PC-3 (cell line): ENCODE measurements at regions not wholly inside any gene's neighbourhood (a gene's known extent, or its start where the extent isn't known, plus 50 kb on each side); places are given as distances from the start of the nearest gene placed in this dataset.
"Not testable (repeated sequence)": the region's sequence is repeated elsewhere in the genome, so short reads cannot be mapped to it uniquely, and the experiment has no call there.

Experiments
- ATAC-seq: fragments of 200-7000 bp; cut with Tn5 transposase; 2 replicates; pipeline ENCODE4 v1.9.1; 2020; ENCODE audit warnings: mild to moderate bottlenecking, moderate library complexity
- BruUV-seq: library from RNA; stranded (reverse); fragments of 400-500 nt; replicated peaks from 2 replicates; lab custom pipeline; 2021; lab: Mats Ljungman, UMichigan
- CTCF ChIA-PET: fragments of 300-600 bp; sonication (Branson Sonifier 250); formaldehyde crosslinking; loops from one replicate; lab custom pipeline; 2022; ENCODE audit warnings: antibody characterized with exemption; lab: Charles Lee
- POLR2A ChIA-PET: fragments of 300-600 bp; sonication (Branson Sonifier 250); formaldehyde crosslinking; loops from one replicate; lab custom pipeline; 2022; ENCODE audit warnings: antibody characterized with exemption; ENCODE audit not compliant: unreplicated experiment; lab: Charles Lee
- DNase-seq: peaks from one replicate; pipeline ENCODE4 v3.0.0-alpha.2; 2015
- H2AFZ ChIP-seq: fragments of 300-600 bp; sonication (generic); 2 replicates; pipeline ENCODE4 v1.6.0; 2016; ENCODE audit warnings: antibody characterized with exemption, low read length
- H3F3A ChIP-seq: fragments of 300-600 bp; sonication (generic); one replicate; pipeline ENCODE4 v1.6.0; 2017; ENCODE audit warnings: antibody characterized with exemption, low read length, control low read depth, mild to moderate bottlenecking; ENCODE audit not compliant: unreplicated experiment
- H3K27ac ChIP-seq: fragments of 300-600 bp; sonication (generic); 2 replicates; pipeline ENCODE4 v1.5.1; 2016; ENCODE audit warnings: mild to moderate bottlenecking, low read length
- H3K27me3 ChIP-seq: fragments of 300-600 bp; sonication (generic); 2 replicates; pipeline ENCODE4 v1.6.1; 2016; ENCODE audit warnings: low read length, mixed read lengths
- H3K36me3 ChIP-seq: fragments of 300-600 bp; sonication (generic); 2 replicates; pipeline ENCODE4 v1.6.1; 2016; ENCODE audit warnings: low read depth, mixed run types, low read length, mixed read lengths
- H3K4me1 ChIP-seq: fragments of 300-600 bp; sonication (generic); 2 replicates; pipeline ENCODE4 v1.5.1; 2016; ENCODE audit warnings: low read length; ENCODE audit not compliant: insufficient read depth
- H3K4me2 ChIP-seq: fragments of 300-600 bp; sonication (generic); 2 replicates; pipeline ENCODE4 v1.6.0; 2016; ENCODE audit warnings: low read length
- H3K4me3 ChIP-seq: fragments of 300-600 bp; sonication (generic); 2 replicates; pipeline ENCODE4 v1.5.1; 2016; ENCODE audit warnings: mild to moderate bottlenecking, low read length, mixed read lengths
- H3K79me2 ChIP-seq: fragments of 300-600 bp; sonication (generic); 2 replicates; pipeline ENCODE4 v1.6.1; 2017; ENCODE audit warnings: low read length, mixed read lengths
- H3K9ac ChIP-seq: fragments of 300-600 bp; sonication (generic); 2 replicates; pipeline ENCODE4 v1.6.0; 2016; ENCODE audit warnings: mild to moderate bottlenecking, low read length
- H3K9me2 ChIP-seq: fragments of 300-600 bp; sonication (generic); replicated peaks from 2 replicates; pipeline ENCODE4 v1.6.1; 2016; ENCODE audit warnings: mixed run types, low read length, mixed read lengths
- H3K9me3 ChIP-seq: fragments of 300-600 bp; sonication (generic); 2 replicates; pipeline ENCODE4 v1.6.1; 2016; ENCODE audit warnings: low read length, mixed read lengths
- H4K20me1 ChIP-seq: fragments of 300-600 bp; sonication (generic); 2 replicates; pipeline ENCODE4 v1.6.1; 2016; ENCODE audit warnings: low read length, mixed read lengths
- EZH2 ChIP-seq: fragments of 300-600 bp; sonication (generic); IDR thresholded peaks from one replicate; pipeline ENCODE4 v1.6.1; 2017; ENCODE audit warnings: antibody characterized with exemption, mild to moderate bottlenecking, low read length; ENCODE audit not compliant: unreplicated experiment
- EZH2phosphoT487 ChIP-seq: fragments of 300-600 bp; sonication (generic); IDR thresholded peaks from 2 replicates; pipeline ENCODE4 v1.6.1; 2018; ENCODE audit warnings: mild to moderate bottlenecking, antibody characterized with exemption, low read length, borderline replicate concordance
- intact Hi-C: fragments of 100-400 bp; cut with micrococcal nuclease; formaldehyde crosslinking; loops from 2 replicates; pipeline ENCODE4 v1.9.0; 2023
- TF ChIP-seq, protein P1 (sequence below): fragments of 300-600 bp; sonication (generic); conservative IDR thresholded peaks from 2 replicates; pipeline ENCODE4 v1.5.1; 2017; ENCODE audit warnings: antibody characterized with exemption, low read depth, mild to moderate bottlenecking, low read length

DNA sequence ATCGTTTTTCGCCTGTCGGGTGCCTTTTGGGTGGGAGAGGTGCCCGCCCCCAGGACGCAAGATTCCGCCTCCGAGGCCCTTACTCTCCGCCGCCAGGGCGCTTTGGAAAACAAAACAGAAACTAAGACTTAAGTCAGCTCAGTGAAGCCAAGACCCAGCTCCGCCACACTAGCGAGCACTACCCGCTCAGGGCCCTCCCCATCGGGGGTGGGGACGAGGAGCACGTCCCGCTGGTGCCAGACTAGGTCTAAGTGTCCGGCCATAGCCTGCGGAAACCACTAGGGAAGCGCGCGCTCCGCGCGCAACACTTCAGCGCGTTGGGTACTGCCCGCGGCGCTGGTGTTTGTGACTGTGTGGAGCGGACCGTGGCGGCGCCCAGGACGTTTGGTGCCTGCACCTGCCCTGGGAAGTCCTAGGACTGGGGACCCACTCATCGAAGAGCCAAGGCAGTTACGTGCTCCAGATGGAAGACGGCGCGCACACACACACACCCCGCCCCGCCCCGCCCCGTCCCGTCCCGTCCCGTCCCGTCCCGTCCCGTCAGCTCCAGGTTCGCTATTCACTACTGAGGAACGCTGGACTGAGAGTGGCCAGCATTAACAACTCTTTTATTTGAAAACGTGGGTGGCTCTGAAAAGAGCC, 57.6 kb upstream of the BOLA1 start:
- DNase-seq, H3K36me3 ChIP-seq, H3F3A ChIP-seq, H3K4me3 ChIP-seq, H3K4me2 ChIP-seq, H4K20me1 ChIP-seq, H3K27me3 ChIP-seq, H3K9ac ChIP-seq, H3K27ac ChIP-seq, intact Hi-C loops, POLR2A ChIA-PET, H3K9me3 ChIP-seq, BruUV-seq, H2AFZ ChIP-seq, CTCF ChIA-PET, H3K9me2 ChIP-seq: not testable (repeated sequence)
- peaks cover 35% of the 10 kb centered on the region for H3K79me2 ChIP-seq
- H3K4me1 ChIP-seq = peaks cover 18% of the 10 kb centered on the region
- peak; percentile 29 for ATAC-seq

GRCh38 chr1:149842458-149843064, 56.8 kb upstream of the BOLA1 start:
- TSS peak; percentile 84 for BruUV-seq
- H4K20me1 ChIP-seq, H2AFZ ChIP-seq, H3F3A ChIP-seq, H3K4me2 ChIP-seq, intact Hi-C loops, CTCF ChIA-PET, H3K9ac ChIP-seq, H3K9me2 ChIP-seq, DNase-seq, H3K27ac ChIP-seq, H3K4me3 ChIP-seq, H3K9me3 ChIP-seq, POLR2A ChIA-PET, H3K36me3 ChIP-seq, H3K27me3 ChIP-seq: not testable (repeated sequence)
- Histone ChIP-seq H3K79me2 (peaks cover 44% of the 10 kb centered on the region), H3K4me1 (peaks cover 19% of the 10 kb centered on the region)
- ATAC-seq = peak; percentile 45

- Histone ChIP-seq H3K9me2 (no peaks in the 10 kb centered on the region), H3F3A (no peaks in the 10 kb centered on the region), H3K4me2 (peak overlapping the region; percentile 99), H3K4me1 (peaks cover 29% of the 10 kb centered on the region), H3K9ac (peak overlapping the region; percentile 81), H2AFZ (no peak overlapping the region), H3K4me3 (peak overlapping the region; percentile 85), H3K9me3 (no peaks in the 10 kb centered on the region), H4K20me1 (peaks cover 10% of the 10 kb centered on the region), H3K27me3 (no peaks in the 10 kb centered on the region), H3K79me2 (peaks cover 53% of the 10 kb centered on the region), H3K27ac (peak overlapping the region; percentile 34), H3K36me3 (no peaks in the 10 kb centered on the region)
- CTCF ChIA-PET = interaction anchor here (0.5 kb wide), 1 partner anchor 44 kb away, joined by 3 read pairs; a partner anchor contains a TSS
- ATAC-seq (no peak), DNase-seq (peak; percentile 11)
- POLR2A ChIA-PET = interaction anchor here (0.7 to 0.9 kb wide), 3 partner anchors 41 to 44 kb away, joined by 3 to 5 read pairs (median 5); a partner anchor contains a TSS
- TF ChIP-seq, protein P1, sequence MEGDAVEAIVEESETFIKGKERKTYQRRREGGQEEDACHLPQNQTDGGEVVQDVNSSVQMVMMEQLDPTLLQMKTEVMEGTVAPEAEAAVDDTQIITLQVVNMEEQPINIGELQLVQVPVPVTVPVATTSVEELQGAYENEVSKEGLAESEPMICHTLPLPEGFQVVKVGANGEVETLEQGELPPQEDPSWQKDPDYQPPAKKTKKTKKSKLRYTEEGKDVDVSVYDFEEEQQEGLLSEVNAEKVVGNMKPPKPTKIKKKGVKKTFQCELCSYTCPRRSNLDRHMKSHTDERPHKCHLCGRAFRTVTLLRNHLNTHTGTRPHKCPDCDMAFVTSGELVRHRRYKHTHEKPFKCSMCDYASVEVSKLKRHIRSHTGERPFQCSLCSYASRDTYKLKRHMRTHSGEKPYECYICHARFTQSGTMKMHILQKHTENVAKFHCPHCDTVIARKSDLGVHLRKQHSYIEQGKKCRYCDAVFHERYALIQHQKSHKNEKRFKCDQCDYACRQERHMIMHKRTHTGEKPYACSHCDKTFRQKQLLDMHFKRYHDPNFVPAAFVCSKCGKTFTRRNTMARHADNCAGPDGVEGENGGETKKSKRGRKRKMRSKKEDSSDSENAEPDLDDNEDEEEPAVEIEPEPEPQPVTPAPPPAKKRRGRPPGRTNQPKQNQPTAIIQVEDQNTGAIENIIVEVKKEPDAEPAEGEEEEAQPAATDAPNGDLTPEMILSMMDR = no peak
- TF ChIP-seq EZH2phosphoT487 (no peak), EZH2 (no peak)
- intact Hi-C loops = no loop called here
- TSS peak; percentile 51 for BruUV-seq
Observed at GRCh38 chr1:149843431-149844041, 55.8 kb upstream of the BOLA1 start.
